GM21576 (cell line): ENCODE measurements at regions not wholly inside any gene's neighbourhood (a gene's known extent, or its start where the extent isn't known, plus 50 kb on each side); places are given as distances from the start of the nearest gene placed in this dataset.
"Not testable (repeated sequence)": the region's sequence is repeated elsewhere in the genome, so short reads cannot be mapped to it uniquely, and the experiment has no call there.

ENCODE experiments used
- ATAC-seq: cut with Tn5 transposase; IDR thresholded peaks from one replicate; pipeline ENCODE4 v1.9.1; 2021; ENCODE audit warnings: mild to moderate bottlenecking, moderate library complexity; ENCODE audit not compliant: unreplicated experiment

DNA sequence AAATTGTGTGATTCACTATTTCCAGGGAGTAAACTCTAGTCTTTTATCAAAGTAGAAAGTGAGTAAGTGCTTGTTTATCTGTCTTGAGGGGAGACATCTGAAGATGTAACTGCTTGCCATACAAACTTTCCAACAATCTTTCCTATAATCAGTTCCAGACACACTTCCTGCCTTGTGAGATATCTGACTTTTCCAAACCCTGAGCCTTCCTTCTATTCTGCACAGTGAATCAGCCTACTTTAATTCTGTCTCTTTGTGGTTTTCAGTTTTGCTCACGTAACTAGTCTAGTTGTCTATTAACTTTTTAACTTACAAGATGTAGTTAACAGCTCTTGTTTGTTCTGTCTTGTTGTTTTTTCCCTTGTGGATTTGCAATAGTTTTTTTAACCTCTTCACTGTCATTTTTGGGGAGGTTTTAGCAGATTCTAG is 947.8 kb downstream of the C4orf33 start:
- ATAC-seq = peak; percentile 83

- no peak for ATAC-seq
Measured at GRCh38 chr4:130044788-130045531, 949.0 kb downstream of the C4orf33 start.

- no peak for ATAC-seq
Measured at GRCh38 chr4:130053723-130054122, 957.8 kb downstream of the C4orf33 start.

DNA sequence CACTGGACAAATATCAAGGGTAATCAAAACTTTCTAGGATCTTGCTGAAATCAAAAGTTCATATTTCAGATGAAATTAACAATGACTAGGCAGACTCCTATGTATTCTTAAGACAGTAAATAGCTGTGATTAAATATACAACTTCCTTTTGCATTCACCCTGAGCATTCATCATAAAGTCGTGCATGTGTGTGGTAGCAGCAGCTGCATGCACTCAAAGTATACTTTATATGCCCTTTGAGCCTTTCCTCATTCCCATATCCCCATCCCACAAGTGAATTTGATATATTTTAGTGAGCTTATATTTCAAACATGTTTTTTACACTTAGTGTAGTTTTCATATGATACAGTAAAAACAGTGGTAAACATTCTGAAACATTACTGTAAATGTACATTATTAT is 959.0 kb downstream of the C4orf33 start:
- ATAC-seq = no peak

GRCh38 chr4:130056286-130056685 is 960.3 kb downstream of the C4orf33 start:
- ATAC-seq = no peak

- no peak for ATAC-seq
Measured at GRCh38 chr4:130064471-130064870, 968.5 kb downstream of the C4orf33 start.

DNA sequence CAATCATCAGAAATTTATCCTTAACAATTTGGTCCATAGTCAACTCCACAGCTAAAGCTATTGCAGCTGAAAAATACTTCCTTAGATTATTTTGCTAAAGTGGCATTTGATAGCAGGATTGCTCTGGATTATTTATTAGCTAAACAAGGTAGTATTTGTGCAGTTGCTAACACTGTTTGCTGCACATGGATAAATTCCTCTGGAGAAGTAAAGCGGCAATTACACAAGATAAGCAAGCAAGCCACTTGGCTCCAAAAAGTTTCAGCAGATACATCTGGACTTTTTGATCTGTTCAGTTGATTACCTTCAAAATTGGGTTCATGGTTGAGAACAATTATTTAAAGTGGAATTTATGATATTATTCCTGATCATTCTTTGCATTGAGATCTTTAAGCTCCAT is 971.5 kb downstream of the C4orf33 start:
- no peak for ATAC-seq

GRCh38 chr4:130068072-130068471 is 972.1 kb downstream of the C4orf33 start:
- no peak for ATAC-seq

DNA sequence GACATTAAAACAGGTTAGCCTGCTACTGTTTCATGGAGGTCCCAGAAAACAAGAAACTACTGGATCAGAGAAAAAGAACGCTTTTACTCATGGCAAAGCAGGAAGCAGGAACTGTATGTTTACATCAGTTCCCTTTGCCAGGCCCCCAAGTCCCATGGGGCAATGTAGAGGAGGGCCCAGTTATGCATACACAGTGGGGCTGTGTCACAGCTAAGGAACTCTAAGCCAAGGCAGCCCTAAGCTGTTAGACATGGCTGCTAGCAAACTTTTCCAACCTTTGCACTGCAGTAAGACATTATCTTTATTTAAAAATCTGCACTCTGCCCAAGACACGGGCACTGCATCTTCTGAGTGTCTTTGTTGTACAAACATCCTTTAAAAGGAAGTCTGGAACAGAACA is 975.8 kb downstream of the C4orf33 start:
- no peak for ATAC-seq

DNA sequence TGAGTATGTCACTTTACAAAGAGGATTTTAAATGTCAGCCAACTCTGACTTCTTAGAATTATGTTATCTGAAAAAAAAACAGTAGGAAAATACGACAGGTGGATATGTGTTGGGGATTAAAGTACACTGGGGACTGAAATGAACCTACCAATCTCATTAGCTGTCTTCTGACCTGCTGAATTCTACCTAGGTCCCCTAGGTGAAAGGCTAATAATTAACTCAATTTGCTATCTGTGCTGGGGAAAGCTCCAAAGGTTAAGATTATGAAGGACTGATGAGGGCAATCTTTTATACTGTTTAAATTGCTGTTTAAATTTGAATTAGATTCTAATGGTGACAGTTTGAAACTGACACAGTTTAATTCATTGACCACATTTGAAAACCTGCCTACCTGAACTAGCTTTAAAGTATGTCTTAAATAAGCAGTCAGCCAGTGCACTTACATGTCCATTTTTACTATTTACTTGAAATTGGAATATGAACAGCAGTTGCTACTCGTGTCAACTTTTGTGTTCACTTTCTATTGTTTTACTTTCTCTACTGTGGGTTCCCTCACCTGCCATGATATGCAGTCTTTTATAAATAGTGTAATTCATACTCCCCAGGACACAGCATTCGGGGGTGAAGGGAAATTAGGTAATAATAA is 977.3 kb downstream of the C4orf33 start:
- ATAC-seq = no peak

GRCh38 chr4:130074096-130074495 is 978.1 kb downstream of the C4orf33 start:
- no peak for ATAC-seq

DNA sequence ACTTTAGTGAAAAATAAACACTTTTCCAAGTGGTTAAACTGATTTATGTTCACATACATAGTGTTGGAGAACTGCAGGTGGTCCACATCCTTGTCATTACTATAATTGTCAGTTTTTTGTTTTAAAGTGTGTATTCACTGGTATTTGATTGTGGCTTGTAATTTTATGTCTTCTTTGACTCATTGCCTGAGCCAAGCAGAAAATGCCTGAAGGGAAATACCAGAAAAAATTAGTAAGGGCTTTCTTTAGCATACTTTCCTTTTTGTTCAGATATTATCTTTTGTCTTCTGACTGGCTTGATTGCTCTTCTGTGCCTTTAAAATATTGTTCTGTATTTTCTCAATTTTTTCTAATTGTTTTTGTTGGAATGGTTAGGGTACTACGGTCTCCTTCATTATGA is 981.3 kb downstream of the C4orf33 start:
- ATAC-seq = no peak

DNA sequence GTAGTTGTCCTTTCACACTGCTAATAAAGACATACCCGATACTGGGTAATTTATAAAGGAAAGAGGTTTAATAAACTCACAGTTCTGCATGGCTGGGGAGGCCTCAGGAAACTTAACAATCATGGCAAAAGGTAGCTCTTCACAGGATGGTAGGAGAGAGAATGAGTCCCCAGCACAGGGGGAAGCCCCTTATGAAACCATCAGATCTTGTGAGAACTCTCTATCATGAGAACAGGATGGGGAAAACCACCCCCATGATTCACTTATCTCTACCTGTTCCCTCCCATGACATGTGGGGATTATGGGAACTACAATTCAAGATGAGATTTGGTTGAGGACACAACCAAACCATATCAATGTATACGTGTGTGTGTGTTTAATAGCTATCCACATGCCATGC is 983.1 kb downstream of the C4orf33 start:
- not testable (repeated sequence) for ATAC-seq

DNA sequence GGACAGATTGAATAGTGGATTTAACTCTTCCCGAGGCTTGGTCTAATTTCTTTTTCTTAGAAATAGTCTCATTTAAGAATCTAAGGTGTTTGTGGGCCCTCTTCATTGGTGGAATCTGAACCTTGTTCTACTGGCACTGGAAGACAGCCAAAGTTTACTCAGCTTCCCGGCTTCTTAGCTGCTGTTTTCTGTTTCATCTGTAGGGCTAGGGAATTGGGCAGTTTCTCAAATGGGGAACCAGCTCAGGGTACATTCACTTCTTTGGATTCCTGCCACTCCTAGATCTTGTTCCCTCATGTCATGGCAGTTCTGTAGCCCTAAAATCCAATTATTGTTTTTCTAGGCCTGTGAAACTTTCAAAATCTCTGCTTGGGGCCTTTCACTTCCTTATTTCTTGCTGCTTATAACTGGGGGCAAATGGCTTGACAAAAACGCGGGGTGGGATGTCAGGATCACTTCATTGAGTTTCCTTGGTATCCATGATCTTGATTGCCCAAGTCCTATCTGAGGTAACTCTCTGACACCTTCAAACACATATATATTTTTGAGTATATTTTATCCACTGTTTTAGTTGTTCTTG is 985.0 kb downstream of the C4orf33 start:
- no peak for ATAC-seq

DNA sequence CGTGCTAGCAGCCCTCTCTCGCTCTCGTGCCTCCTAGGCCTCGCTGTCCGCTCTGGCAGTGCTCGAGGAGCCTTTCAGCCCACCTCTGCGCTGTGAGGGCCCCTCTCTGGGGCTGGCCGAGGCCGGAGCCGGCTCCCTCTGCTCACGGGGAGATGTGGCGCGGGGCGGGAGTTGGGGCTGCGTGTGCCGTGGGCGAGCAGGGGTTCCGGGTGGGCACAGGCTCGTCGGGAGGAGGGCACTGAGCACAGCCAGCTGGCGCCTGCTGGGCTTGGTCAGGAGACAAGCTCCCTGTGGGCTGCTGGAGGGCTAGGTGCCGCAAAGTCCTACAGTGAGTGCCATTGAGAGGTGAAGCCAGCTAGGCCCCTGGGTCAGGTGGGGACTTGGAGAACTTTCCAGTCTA is 994.5 kb downstream of the C4orf33 start:
- ATAC-seq = no peak

DNA sequence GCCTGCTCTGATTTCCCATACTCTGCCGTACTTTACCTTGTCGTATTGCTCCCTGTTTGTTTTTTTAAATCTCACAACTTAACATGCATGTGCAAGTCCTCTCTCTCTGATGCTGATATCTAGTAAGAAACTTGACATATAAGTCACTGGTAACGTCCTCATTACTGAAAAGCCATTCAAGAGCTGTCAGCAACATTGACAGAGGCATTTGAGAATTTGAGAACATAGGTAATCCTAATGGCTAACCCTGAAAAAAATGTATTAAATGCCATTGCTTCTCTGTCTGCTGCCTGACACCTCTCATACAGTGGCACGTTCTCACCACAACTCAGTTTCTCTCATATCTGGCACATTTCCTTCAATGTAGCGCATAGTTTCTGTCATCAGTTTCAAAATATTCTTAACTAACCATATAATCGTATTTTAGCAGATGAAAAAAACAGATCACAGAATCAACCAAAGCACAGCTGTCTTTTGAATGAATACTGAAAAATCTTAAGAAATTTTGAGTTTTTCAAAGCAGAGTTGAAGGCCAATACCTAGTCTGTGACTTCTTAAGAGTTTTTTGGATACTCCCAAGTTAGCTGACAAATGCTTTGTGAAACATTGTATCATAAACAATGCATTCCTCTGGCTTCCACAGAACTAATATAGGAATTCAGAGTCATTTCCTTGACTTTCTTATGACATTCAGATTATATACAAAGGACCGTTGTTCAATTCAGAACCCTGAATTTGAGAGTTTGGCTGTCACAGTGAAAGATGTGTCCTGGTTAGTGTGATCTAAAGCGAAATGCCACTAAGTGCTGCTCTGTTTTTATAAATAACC is 996.4 kb downstream of the C4orf33 start:
- ATAC-seq = no peak

GRCh38 chr4:130099105-130099504 is 1003.2 kb downstream of the C4orf33 start:
- ATAC-seq = no peak

DNA sequence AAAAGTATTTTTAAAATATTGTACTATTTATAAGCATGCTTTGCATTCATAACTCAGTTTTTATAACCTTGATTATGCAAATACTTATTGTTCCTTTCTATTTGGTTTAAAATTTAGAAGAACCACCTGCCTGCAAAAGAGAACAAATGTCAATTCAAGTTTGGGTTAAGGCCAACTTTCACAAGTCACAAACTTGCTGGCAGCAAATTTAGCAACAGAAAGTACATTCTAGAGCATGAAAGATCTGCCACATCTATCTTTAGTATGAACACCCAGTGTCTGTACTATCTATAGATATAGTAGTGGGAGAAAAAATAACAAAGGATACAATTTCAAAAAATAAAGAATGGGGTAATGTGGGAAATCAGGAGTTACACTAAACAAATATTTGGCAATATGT is 1014.2 kb downstream of the C4orf33 start:
- peak; percentile 69 for ATAC-seq

DNA sequence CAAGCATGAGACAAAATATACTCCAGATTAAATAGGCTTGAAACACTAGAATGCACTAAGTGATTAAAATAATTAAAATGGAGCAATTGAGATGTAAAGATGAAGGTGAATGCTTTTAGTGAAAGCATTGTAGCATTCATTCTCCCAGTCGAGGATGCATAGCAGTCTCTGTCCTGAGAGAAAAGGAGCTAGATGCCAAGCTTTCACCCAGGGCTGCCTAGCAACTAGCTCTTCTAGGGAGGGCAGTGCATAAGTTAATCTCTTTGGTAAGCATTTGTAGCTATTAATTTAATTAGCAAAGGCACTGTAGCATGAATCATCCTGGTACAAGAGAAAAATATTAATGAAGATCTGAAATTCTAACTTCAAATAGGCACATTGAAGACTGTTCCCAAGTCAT is 1014.8 kb downstream of the C4orf33 start:
- ATAC-seq = no peak

GRCh38 chr4:130124066-130124465 is 1028.1 kb downstream of the C4orf33 start:
- ATAC-seq = no peak

- ATAC-seq = no peak
Measured at GRCh38 chr4:130125467-130125866, 1029.5 kb downstream of the C4orf33 start.
